GM12892 (cell line): ENCODE measurements at regions not wholly inside any gene's neighbourhood (a gene's known extent, or its start where the extent isn't known, plus 50 kb on each side); places are given as distances from the start of the nearest gene placed in this dataset.

ENCODE experiments used
- POLR2A ChIP-seq: IDR thresholded peaks from 2 replicates; pipeline ENCODE4 v1.6.1; 2011; ENCODE audit warnings: low read depth, low read length, control low read depth
- POLR2AphosphoS5 ChIP-seq: IDR thresholded peaks from 2 replicates; pipeline ENCODE4 v1.6.1; 2011; ENCODE audit warnings: low read depth, low read length, control low read depth
- TAF1 ChIP-seq: IDR thresholded peaks from 2 replicates; pipeline ENCODE4 v1.6.1; 2011; ENCODE audit warnings: low read depth, mild to moderate bottlenecking, control low read depth, low read length, borderline replicate concordance

DNA sequence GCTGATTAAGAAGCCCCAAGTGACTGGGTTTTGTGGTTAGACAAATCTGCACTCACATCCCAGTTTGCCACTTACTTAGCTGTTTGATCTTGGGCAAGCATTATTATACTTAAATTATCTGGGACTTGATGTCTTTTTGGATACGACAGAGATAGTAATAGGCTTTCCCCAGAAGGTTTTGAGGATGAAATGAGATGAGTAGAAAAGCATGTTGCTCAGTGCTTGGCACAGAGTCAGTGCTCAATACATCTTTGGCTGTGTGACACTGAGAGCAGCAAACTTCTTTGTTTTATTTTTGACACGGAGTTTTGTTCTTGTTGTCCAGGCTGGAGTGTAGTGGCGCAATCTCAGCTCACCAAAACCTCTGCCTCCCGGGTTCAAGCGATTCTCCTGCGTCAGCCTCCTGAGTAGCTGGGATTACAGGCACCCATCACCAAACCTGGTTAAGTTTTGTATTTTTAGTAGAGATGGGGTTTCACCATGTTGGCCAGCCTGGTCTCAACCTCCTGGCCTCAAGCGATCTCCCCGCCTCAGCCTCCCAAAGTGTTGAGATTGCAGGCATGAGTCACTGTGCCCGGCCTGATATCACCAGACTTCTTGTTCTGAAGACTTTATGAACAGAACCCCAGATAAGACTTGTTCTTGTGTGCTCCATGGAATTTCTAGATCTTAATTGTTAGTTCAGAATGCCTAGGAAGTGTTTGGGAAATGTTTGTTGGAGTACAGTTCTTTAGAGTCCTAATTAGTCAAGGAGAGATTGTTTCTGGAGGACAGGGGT, 521.2 kb downstream of the SLC4A3 start:
- TF ChIP-seq TAF1 (no peak), POLR2AphosphoS5 (no peak), POLR2A (no peak)
